ENCODE measurements at regions not wholly inside any gene's neighbourhood (a gene's known extent, or its start where the extent isn't known, plus 50 kb on each side); places are given as distances from the start of the nearest gene placed in this dataset.
A peak's percentile ranks its signal among the peaks of the same experiment; 100 is the strongest.

DNA sequence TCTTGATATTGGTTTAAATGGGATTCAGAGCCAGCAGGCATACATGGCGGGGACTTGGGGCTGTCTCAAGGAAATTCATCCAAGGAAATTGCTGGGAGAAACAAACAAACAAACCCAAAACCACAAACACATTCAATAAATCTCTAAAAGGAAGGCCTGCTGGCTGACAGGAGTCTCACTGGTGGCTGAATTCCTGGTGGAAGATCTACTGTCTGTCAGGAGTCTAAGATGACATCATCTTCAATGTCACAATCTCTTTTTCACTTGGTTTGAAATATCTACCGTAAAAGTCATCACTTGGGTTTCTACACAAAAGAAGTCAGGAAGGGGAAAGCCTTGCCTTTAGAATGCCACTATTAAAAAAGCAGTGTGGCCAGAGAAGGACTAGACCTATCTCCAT, 87.9 kb downstream of the KLF5 start:
- no peaks in the 10 kb centered on the region for H3K4me1 ChIP-seq (ENCODE audit: insufficient read depth, poor library complexity, severe bottlenecking)
- H3K27me3 ChIP-seq (ENCODE audit: insufficient read depth, poor library complexity, severe bottlenecking): no peaks in the 10 kb centered on the region
- H3K4me3 ChIP-seq (ENCODE audit: severe bottlenecking): no peak overlapping the region
- TF ChIP-seq, protein P1, sequence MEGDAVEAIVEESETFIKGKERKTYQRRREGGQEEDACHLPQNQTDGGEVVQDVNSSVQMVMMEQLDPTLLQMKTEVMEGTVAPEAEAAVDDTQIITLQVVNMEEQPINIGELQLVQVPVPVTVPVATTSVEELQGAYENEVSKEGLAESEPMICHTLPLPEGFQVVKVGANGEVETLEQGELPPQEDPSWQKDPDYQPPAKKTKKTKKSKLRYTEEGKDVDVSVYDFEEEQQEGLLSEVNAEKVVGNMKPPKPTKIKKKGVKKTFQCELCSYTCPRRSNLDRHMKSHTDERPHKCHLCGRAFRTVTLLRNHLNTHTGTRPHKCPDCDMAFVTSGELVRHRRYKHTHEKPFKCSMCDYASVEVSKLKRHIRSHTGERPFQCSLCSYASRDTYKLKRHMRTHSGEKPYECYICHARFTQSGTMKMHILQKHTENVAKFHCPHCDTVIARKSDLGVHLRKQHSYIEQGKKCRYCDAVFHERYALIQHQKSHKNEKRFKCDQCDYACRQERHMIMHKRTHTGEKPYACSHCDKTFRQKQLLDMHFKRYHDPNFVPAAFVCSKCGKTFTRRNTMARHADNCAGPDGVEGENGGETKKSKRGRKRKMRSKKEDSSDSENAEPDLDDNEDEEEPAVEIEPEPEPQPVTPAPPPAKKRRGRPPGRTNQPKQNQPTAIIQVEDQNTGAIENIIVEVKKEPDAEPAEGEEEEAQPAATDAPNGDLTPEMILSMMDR (IDR thresholded peaks at IDR 0.05; ENCODE audit: poor library complexity, severe bottlenecking): no peak
- no peak overlapping the region for H3K27ac ChIP-seq (ENCODE audit: poor library complexity, severe bottlenecking)
- no peaks in the 10 kb centered on the region for H3K36me3 ChIP-seq (ENCODE audit: low read depth)
- DNase-seq (ENCODE audit: low spot score) (no peak), ATAC-seq (ENCODE audit: low read depth) (no peak)
- H3K9me3 ChIP-seq (ENCODE audit: severe bottlenecking): no peaks in the 10 kb centered on the region

DNA sequence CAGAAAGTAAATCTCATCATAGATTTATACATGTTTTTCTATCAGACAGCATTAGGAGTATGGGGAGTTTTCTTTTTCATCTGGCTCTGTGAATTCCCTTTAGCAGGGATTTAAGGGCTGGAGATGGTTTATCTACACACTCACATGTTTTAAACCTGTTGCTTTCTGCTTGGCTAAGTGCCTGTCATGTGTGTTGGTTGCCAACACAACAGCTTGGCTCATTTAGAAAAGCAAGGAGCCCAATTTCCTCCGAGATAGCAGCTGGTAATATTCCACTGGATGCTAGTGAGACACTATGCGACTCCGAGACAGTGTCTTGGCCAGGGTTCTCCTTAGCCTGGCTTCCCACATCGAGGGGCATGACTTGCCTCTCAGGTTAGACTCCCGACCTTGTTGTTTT, 83.3 kb downstream of the KLF5 start:
- TF ChIP-seq, protein P1 (IDR thresholded peaks at IDR 0.05; ENCODE audit: poor library complexity, severe bottlenecking): no peak
- ATAC-seq (ENCODE audit: low read depth): no peak
- H3K4me3 ChIP-seq (ENCODE audit: severe bottlenecking): no peak overlapping the region

DNA sequence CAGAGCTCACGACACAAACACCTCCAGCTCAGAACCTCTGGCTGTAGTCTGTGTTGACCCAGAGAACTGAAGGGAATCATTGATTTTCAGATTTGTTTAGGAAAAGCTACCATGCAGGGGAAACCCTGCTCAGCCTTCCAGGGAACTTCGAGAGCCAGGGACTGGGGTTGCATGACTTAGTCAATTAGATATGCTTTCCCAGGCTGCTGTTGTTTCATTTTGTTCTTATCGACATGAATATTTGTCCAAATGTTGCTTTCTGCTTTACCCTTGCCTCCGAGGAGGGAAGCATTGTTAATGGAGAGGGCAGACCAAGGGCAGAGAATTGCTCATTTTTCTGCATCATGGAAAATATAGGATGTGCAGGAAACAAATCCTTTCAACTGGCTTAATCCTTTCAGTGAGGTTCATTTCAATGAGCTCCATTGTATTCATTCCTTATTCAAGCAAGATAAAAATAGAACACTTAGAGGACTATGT, 82.5 kb downstream of the KLF5 start:
- ATAC-seq (ENCODE audit: low read depth) (no peak), DNase-seq (ENCODE audit: low spot score) (no peak)
- no peaks in the 10 kb centered on the region for H3K27me3 ChIP-seq (ENCODE audit: insufficient read depth, poor library complexity, severe bottlenecking)
- H3K4me3 ChIP-seq (ENCODE audit: severe bottlenecking): no peak overlapping the region
- H3K4me1 ChIP-seq (ENCODE audit: insufficient read depth, poor library complexity, severe bottlenecking): peaks cover 15% of the 10 kb centered on the region
- no peaks in the 10 kb centered on the region for H3K9me3 ChIP-seq (ENCODE audit: severe bottlenecking)
- TF ChIP-seq, protein P1 (IDR thresholded peaks at IDR 0.05; ENCODE audit: poor library complexity, severe bottlenecking): no peak
- H3K36me3 ChIP-seq (ENCODE audit: low read depth): no peaks in the 10 kb centered on the region
- H3K27ac ChIP-seq (ENCODE audit: poor library complexity, severe bottlenecking): peak overlapping the region; percentile 14

More for the DNA sequence above, 83.3 kb downstream of the KLF5 start:
- peaks cover 15% of the 10 kb centered on the region for H3K4me1 ChIP-seq (ENCODE audit: insufficient read depth, poor library complexity, severe bottlenecking)
- H3K9me3 ChIP-seq (ENCODE audit: severe bottlenecking): no peaks in the 10 kb centered on the region
- no peak for DNase-seq (ENCODE audit: low spot score)
- no peaks in the 10 kb centered on the region for H3K36me3 ChIP-seq (ENCODE audit: low read depth)
- H3K27me3 ChIP-seq (ENCODE audit: insufficient read depth, poor library complexity, severe bottlenecking): no peaks in the 10 kb centered on the region
- H3K27ac ChIP-seq (ENCODE audit: poor library complexity, severe bottlenecking): no peak overlapping the region

DNA sequence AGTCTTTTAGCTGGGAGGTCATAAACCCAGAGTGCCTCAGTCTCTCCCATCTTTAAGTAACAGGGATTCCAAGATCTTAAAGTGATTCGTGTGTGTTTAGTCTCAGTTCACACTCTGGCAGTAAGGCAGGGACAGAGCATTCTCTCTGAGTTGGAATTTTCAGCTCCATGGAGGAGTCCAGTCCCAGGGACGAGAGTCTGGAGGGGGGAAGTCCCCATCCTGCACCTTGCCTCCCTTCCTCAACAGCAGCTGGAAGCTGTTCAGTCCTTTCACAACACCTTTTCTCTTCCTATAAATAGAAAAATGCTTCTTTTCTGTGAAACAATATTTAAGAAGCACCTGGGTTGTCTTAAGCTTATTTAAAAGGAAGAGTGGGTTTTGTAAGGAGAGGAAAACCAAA, 82.0 kb downstream of the KLF5 start:
- DNase-seq (ENCODE audit: low spot score): no peak
- Histone ChIP-seq H3K27ac (ENCODE audit: poor library complexity, severe bottlenecking) (peak overlapping the region; percentile 14), H3K27me3 (ENCODE audit: insufficient read depth, poor library complexity, severe bottlenecking) (no peaks in the 10 kb centered on the region), H3K4me1 (ENCODE audit: insufficient read depth, poor library complexity, severe bottlenecking) (peaks cover 15% of the 10 kb centered on the region), H3K36me3 (ENCODE audit: low read depth) (no peaks in the 10 kb centered on the region), H3K4me3 (ENCODE audit: severe bottlenecking) (no peak overlapping the region), H3K9me3 (ENCODE audit: severe bottlenecking) (no peaks in the 10 kb centered on the region)
- TF ChIP-seq, protein P1 (IDR thresholded peaks at IDR 0.05; ENCODE audit: poor library complexity, severe bottlenecking): no peak
- no peak for ATAC-seq (ENCODE audit: low read depth)

DNA sequence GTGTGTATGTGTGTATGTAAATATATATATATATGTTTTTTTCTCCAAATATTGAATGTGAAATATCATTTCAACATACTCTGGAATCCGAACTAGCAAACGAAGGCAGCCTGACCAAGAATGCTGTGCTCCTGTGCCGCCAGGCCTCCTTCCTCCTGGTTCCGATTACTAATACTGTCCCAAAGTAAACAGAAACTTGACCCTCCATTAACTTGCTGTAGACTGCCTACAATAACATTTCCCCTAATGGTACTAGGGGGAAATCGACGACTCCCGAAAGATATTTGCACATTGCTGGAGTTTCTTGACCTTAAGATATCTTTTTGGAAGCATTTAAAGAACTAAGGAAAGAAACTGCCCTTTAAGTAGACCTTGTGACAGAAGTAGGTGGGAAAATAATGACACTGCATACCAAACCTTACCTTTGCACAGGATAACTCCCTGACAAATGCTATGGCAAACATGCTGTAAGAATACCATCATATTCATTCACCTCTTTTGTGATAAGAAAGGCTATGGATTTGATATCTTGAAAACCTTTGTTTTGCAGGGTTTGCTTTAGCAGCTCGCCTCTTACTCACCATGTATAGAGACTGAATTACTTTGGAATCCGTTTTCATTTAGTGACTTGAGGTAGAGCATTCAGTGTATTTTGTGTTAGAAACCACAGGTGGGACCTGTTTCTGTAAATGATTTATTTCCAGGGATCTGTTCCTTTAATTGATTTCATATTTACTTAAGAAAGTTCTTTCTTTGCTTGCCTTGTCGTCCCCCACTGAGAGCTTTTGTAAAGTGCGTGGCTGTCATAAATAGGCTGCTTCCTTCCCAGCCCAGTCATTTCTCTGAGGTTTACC, 80.1 kb downstream of the KLF5 start:
- peak overlapping the region; percentile 80 for H3K27ac ChIP-seq (ENCODE audit: poor library complexity, severe bottlenecking)
- no peak for DNase-seq (ENCODE audit: low spot score)

More for the DNA sequence above, 80.1 kb downstream of the KLF5 start:
- no peak overlapping the region for H3K4me3 ChIP-seq (ENCODE audit: severe bottlenecking)
- no peaks in the 10 kb centered on the region for H3K9me3 ChIP-seq (ENCODE audit: severe bottlenecking)
- TF ChIP-seq, protein P1 (IDR thresholded peaks at IDR 0.05; ENCODE audit: poor library complexity, severe bottlenecking): no peak
- H3K27me3 ChIP-seq (ENCODE audit: insufficient read depth, poor library complexity, severe bottlenecking): no peaks in the 10 kb centered on the region
- H3K4me1 ChIP-seq (ENCODE audit: insufficient read depth, poor library complexity, severe bottlenecking): peaks cover 15% of the 10 kb centered on the region
- peak; percentile 86 for ATAC-seq (ENCODE audit: low read depth)
- H3K36me3 ChIP-seq (ENCODE audit: low read depth): no peaks in the 10 kb centered on the region
